K562 (cell line): ENCODE measurements at regions not wholly inside any gene's neighbourhood (a gene's known extent, or its start where the extent isn't known, plus 50 kb on each side); places are given as distances from the start of the nearest gene placed in this dataset.

ENCODE experiments used
- BRF1 ChIP-seq: IDR thresholded peaks from 3 replicates; pipeline ENCODE4 v1.6.1; 2011; ENCODE audit warnings: borderline replicate concordance, mild to moderate bottlenecking; ENCODE audit not compliant: insufficient read length; ENCODE audit errors: extremely low read depth
- CHD2 ChIP-seq: IDR thresholded peaks from 2 replicates; pipeline ENCODE4 v1.6.1; 2011; ENCODE audit warnings: low read depth, low read length
- HLTF ChIP-seq: fragments of 450-650 bp; IDR thresholded peaks from 2 replicates; pipeline ENCODE4 v1.6.1; 2016
- L3MBTL2 ChIP-seq: fragments of 450-650 bp; IDR thresholded peaks from 2 replicates; pipeline ENCODE4 v1.6.1; 2016; ENCODE audit warnings: mild to moderate bottlenecking, moderate library complexity
- MAX ChIP-seq: sonication (generic); formaldehyde crosslinking; IDR thresholded peaks from 2 replicates; pipeline ENCODE4 v1.9.0; 2022; ENCODE audit warnings: mild to moderate bottlenecking, missing genetic modification reagents
- MAZ ChIP-seq, 2 experiments: fragments of 450-650 bp in 1 of 2; sonication (generic) in 1 of 2; formaldehyde crosslinking; IDR thresholded peaks in 1 of 2; conservative IDR thresholded peaks in 1 of 2; 2 replicates each; pipeline versions ENCODE4 v1.4.0 to v1.5.0; 2020; ENCODE audit warnings: mild to moderate bottlenecking in 1 of 2, missing genetic modification reagents in 1 of 2
- MLLT1 ChIP-seq, 2 experiments: fragments of 450-650 bp; IDR thresholded peaks; 2 replicates each; pipeline ENCODE4 v1.6.1; 2016
- NR2C2 ChIP-seq, 2 experiments: fragments of 200-800 bp in 1 of 2; sonication (Bioruptor generic) in 1 of 2; sonication (generic) in 1 of 2; formaldehyde crosslinking in 1 of 2; IDR thresholded peaks; 2 replicates each; pipeline versions ENCODE4 v1.6.1 to v1.8.0; 2016 to 2022; ENCODE audit warnings: mild to moderate bottlenecking in 1 of 2, missing compliant biosample characterization in 1 of 2, missing genetic modification characterization in 1 of 2, missing genetic modification reagents in 1 of 2
- NRF1 ChIP-seq, 2 experiments: fragments of 450-650 bp; IDR thresholded peaks in 1 of 2; conservative IDR thresholded peaks in 1 of 2; 2 replicates each; pipeline ENCODE4 v1.6.1; 2014; ENCODE audit warnings: mild to moderate bottlenecking in 2 of 2
- SAFB ChIP-seq: fragments of 200-400 bp; formaldehyde crosslinking; IDR thresholded peaks from 2 replicates; pipeline ENCODE4 v1.6.1; 2017; ENCODE audit warnings: low read depth, low read length, borderline replicate concordance
- SLC30A9 ChIP-seq: fragments of 250-450 bp; sonication (Bioruptor Pico); IDR thresholded peaks from 2 replicates; pipeline ENCODE4 v1.8.0; 2022; ENCODE audit warnings: mild to moderate bottlenecking, moderate library complexity
- STAT5A ChIP-seq: IDR thresholded peaks from 2 replicates; pipeline ENCODE4 v1.6.1; 2012; ENCODE audit warnings: low read length, inconsistent platforms, borderline replicate concordance
- WHSC1 ChIP-seq: IDR thresholded peaks from one replicate; pipeline ENCODE4 v1.6.1; 2012; ENCODE audit warnings: low read length, control low read depth, inconsistent platforms
- ZBTB33 ChIP-seq: sonication (generic); formaldehyde crosslinking; IDR thresholded peaks from 2 replicates; pipeline ENCODE4 v1.8.1; 2023; ENCODE audit warnings: mild to moderate bottlenecking, missing genetic modification reagents
- ZNF57 ChIP-seq: fragments of 450-650 bp; formaldehyde crosslinking; IDR thresholded peaks from 2 replicates; pipeline ENCODE4 v1.4.0; 2020; ENCODE audit warnings: mild to moderate bottlenecking, moderate library complexity
- TF ChIP-seq, protein P1 (sequence below), 2 experiments: fragments of 450-650 bp; IDR thresholded peaks; 2 replicates each; pipeline ENCODE4 v1.6.1; 2018; ENCODE audit warnings: mild to moderate bottlenecking in 2 of 2, low read depth in 1 of 2; ENCODE audit not compliant: partially characterized antibody in 2 of 2
- TF ChIP-seq, protein P2 (sequence below): fragments of 200-800 bp; sonication (Bioruptor generic); IDR thresholded peaks from 2 replicates; pipeline ENCODE4 v1.6.1; 2017; ENCODE audit warnings: missing genetic modification characterization, missing compliant biosample characterization

DNA sequence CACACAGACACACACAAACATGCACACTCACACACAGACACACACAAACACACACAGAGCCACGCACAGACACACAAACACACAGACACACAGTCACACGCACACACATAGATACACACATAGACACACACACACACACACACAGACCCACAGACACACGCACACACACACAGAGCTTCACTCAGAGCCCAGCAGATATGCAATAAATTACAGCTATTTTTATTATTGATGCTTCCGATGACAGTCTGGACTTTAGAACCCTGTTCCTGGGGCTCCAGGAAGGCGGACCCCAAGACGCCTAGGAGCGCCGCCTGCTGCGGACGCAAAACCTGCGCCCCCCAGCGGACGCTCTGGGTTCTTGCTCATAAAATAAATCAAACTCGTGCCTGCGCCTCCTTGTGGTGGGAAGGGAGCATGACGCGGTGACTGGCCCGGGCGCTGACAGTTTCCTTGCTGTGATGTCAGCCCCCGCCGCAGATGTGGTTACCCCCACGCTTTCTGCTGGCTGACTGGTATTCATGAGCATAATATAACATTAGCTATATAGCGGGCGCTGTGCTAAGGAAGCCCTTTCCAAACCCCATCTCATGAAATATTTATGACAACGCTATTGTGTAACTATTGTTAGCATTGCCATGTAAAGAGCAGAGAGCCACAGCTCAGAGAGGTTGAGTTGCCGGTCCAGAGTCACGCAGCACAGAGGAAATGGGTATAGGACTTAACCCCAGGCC lies 64.4 kb upstream of the TM9SF2 start (continued):
- TF ChIP-seq ZBTB33 (CRISPR knock-in tag): peak; percentile 61; the same call in 1 of the 2 replicates
- TF ChIP-seq NR2C2 (CRISPR knock-in tag; IDR thresholded peaks at IDR 0.05): 0 out of 2 replicates have a peak, but pooled peaks have one; percentile 25
- no peak for TF ChIP-seq NR2C2 (tag; IDR thresholded peaks at IDR 0.05)
- 0 out of 2 replicates have a peak, but pooled peaks have one; percentile 11 for TF ChIP-seq MAX (CRISPR knock-in tag)
- 0 out of 4 replicates have a peak, but pooled peaks have one; percentile 10 to 31 for TF ChIP-seq NRF1 (conservative IDR thresholded peaks at IDR 0.05 in 1 of 2, IDR thresholded peaks at IDR 0.05 in 1 of 2)
- TF ChIP-seq, protein P1, sequence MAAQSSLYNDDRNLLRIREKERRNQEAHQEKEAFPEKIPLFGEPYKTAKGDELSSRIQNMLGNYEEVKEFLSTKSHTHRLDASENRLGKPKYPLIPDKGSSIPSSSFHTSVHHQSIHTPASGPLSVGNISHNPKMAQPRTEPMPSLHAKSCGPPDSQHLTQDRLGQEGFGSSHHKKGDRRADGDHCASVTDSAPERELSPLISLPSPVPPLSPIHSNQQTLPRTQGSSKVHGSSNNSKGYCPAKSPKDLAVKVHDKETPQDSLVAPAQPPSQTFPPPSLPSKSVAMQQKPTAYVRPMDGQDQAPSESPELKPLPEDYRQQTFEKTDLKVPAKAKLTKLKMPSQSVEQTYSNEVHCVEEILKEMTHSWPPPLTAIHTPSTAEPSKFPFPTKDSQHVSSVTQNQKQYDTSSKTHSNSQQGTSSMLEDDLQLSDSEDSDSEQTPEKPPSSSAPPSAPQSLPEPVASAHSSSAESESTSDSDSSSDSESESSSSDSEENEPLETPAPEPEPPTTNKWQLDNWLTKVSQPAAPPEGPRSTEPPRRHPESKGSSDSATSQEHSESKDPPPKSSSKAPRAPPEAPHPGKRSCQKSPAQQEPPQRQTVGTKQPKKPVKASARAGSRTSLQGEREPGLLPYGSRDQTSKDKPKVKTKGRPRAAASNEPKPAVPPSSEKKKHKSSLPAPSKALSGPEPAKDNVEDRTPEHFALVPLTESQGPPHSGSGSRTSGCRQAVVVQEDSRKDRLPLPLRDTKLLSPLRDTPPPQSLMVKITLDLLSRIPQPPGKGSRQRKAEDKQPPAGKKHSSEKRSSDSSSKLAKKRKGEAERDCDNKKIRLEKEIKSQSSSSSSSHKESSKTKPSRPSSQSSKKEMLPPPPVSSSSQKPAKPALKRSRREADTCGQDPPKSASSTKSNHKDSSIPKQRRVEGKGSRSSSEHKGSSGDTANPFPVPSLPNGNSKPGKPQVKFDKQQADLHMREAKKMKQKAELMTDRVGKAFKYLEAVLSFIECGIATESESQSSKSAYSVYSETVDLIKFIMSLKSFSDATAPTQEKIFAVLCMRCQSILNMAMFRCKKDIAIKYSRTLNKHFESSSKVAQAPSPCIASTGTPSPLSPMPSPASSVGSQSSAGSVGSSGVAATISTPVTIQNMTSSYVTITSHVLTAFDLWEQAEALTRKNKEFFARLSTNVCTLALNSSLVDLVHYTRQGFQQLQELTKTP (IDR thresholded peaks at IDR 0.05; ENCODE audit: low read depth in 1 of 2, partially characterized antibody in 2 of 2): peak in 1 of 2 experiments; percentile 30
- TF ChIP-seq STAT5A: no peak
- no peak for TF ChIP-seq SAFB
- no peak for TF ChIP-seq L3MBTL2
- TF ChIP-seq, protein P2, sequence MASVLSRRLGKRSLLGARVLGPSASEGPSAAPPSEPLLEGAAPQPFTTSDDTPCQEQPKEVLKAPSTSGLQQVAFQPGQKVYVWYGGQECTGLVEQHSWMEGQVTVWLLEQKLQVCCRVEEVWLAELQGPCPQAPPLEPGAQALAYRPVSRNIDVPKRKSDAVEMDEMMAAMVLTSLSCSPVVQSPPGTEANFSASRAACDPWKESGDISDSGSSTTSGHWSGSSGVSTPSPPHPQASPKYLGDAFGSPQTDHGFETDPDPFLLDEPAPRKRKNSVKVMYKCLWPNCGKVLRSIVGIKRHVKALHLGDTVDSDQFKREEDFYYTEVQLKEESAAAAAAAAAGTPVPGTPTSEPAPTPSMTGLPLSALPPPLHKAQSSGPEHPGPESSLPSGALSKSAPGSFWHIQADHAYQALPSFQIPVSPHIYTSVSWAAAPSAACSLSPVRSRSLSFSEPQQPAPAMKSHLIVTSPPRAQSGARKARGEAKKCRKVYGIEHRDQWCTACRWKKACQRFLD (CRISPR knock-in tag): no peak
- peak; percentile 20 to 74; a peak in 1 of 4 replicates for TF ChIP-seq MLLT1 (IDR thresholded peaks at IDR 0.05)
- TF ChIP-seq SLC30A9 (CRISPR knock-in tag): no peak
- no peak for TF ChIP-seq WHSC1
- peak in 1 of 2 experiments; percentile 56; a peak in 1 of 4 replicates for TF ChIP-seq MAZ (CRISPR knock-in tag; conservative IDR thresholded peaks at IDR 0.05 in 1 of 2, IDR thresholded peaks at IDR 0.05 in 1 of 2)
- TF ChIP-seq HLTF: peak; percentile 90
- no peak for TF ChIP-seq ZNF57 (CRISPR knock-in tag)
- TF ChIP-seq BRF1: no peak
- no peak for TF ChIP-seq CHD2
